DOHH2 (cell line): ENCODE measurements at regions not wholly inside any gene's neighbourhood (a gene's known extent, or its start where the extent isn't known, plus 50 kb on each side); places are given as distances from the start of the nearest gene placed in this dataset.

Experiments
- H3F3A ChIP-seq: fragments of 200-600 bp; sonication (generic), shearing (Covaris generic); 2 replicates; pipeline ENCODE4 v1.6.0; 2016; ENCODE audit warnings: antibody characterized with exemption, mild to moderate bottlenecking; ENCODE audit not compliant: control insufficient read depth, insufficient read depth
- H3K27ac ChIP-seq: fragments of 200-600 bp; sonication (generic); 2 replicates; pipeline ENCODE4 v1.5.1; 2014; ENCODE audit warnings: low read depth, mild to moderate bottlenecking, low read length, moderate library complexity
- H3K27me3 ChIP-seq: fragments of 200-600 bp; sonication (generic); 2 replicates; pipeline ENCODE4 v1.6.1; 2014; ENCODE audit warnings: mild to moderate bottlenecking, low read length, mixed read lengths; ENCODE audit not compliant: control insufficient read depth
- H3K36me3 ChIP-seq: fragments of 200-600 bp; sonication (generic); 2 replicates; pipeline ENCODE4 v1.6.1; 2014; ENCODE audit warnings: mild to moderate bottlenecking, low read length, moderate library complexity, mixed read lengths; ENCODE audit not compliant: control insufficient read depth
- H3K4me1 ChIP-seq: fragments of 200-600 bp; sonication (generic); 2 replicates; pipeline ENCODE4 v1.6.1; 2014; ENCODE audit warnings: mild to moderate bottlenecking, low read length, mixed read lengths; ENCODE audit not compliant: control insufficient read depth
- H3K4me2 ChIP-seq: fragments of 200-600 bp; sonication (generic); 2 replicates; pipeline ENCODE4 v1.6.0; 2014; ENCODE audit warnings: mild to moderate bottlenecking, low read length, moderate library complexity
- H3K4me3 ChIP-seq: fragments of 200-600 bp; sonication (generic); 2 replicates; pipeline ENCODE4 v1.5.1; 2014; ENCODE audit warnings: mild to moderate bottlenecking, low read length, mixed read lengths
- H3K79me2 ChIP-seq: fragments of 200-600 bp; sonication (generic); 2 replicates; pipeline ENCODE4 v1.6.1; 2014; ENCODE audit warnings: mild to moderate bottlenecking, low read length, mixed read lengths; ENCODE audit not compliant: control insufficient read depth
- H3K9me2 ChIP-seq: fragments of 200-600 bp; sonication (generic); replicated peaks from 2 replicates; pipeline ENCODE4 v1.6.1; 2014; ENCODE audit warnings: mild to moderate bottlenecking, low read length, mixed read lengths; ENCODE audit not compliant: control insufficient read depth
- H3K9me3 ChIP-seq: fragments of 200-600 bp; sonication (generic); 2 replicates; pipeline ENCODE4 v1.6.1; 2014; ENCODE audit warnings: antibody characterized with exemption, low read length, mixed read lengths; ENCODE audit not compliant: control insufficient read depth, insufficient read depth
- H4K20me1 ChIP-seq: fragments of 200-600 bp; sonication (generic); 2 replicates; pipeline ENCODE4 v1.6.0; 2014; ENCODE audit warnings: low read depth, mild to moderate bottlenecking, antibody characterized with exemption, low read length, moderate library complexity; ENCODE audit not compliant: control insufficient read depth, insufficient read depth
- EZH2phosphoT487 ChIP-seq: fragments of 200-600 bp; sonication (generic); IDR thresholded peaks from 2 replicates; pipeline ENCODE4 v1.6.1; 2017; ENCODE audit warnings: borderline replicate concordance, mild to moderate bottlenecking, antibody characterized with exemption, low read length, moderate library complexity, mixed read lengths
- TF ChIP-seq, protein P1 (sequence below): fragments of 200-600 bp; sonication (generic); IDR thresholded peaks from one replicate; pipeline ENCODE4 v1.5.1; 2014; ENCODE audit warnings: antibody characterized with exemption, mild to moderate bottlenecking, low read depth, low read length; ENCODE audit not compliant: poor library complexity, severe bottlenecking

DNA sequence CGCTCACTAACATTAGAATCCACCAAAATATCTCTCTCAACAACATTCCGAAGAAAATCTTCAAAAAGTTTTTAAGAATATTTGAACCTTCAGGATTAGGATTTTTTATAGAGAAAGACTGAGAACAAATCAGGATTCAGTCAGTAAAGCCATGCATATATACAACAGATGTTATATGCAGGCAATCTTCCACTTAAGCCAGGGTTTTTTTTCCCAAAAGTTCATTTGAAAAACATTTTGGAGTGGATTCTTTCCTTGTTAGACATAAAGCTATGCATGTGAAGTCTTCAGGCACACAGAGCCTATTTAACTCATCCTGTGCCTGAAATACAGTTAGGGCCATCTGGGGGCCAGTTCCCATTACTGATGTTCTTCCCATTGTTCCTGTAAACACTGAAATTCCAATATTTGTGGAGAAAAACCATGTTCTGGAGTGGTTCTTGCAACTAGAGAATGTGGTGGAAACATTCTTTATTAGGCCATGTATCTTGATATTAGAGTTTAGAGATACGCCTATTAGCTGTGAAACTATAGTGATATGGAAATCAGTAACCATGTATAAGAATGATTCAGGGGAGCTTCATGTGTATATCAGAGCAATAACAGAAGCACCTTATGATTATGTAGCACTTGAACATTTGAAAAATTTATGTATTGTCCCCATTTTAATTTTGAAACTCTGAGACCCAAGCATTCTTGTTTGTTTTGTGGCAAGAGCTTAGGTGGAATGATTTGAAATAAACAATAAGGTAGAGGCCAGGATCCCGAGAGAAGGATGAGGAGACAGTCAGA lies 61.7 kb downstream of the PLEKHG1 start:
- Histone ChIP-seq H3K4me2 (no peak overlapping the region), H3K27ac (no peak overlapping the region), H3K36me3 (peaks cover 38% of the 10 kb centered on the region), H3K9me3 (no peaks in the 10 kb centered on the region), H3K4me1 (peaks cover 12% of the 10 kb centered on the region), H3F3A (no peaks in the 10 kb centered on the region), H3K4me3 (no peak overlapping the region), H3K27me3 (no peaks in the 10 kb centered on the region), H3K79me2 (peaks cover 52% of the 10 kb centered on the region), H4K20me1 (no peaks in the 10 kb centered on the region), H3K9me2 (no peaks in the 10 kb centered on the region)
- TF ChIP-seq, protein P1, sequence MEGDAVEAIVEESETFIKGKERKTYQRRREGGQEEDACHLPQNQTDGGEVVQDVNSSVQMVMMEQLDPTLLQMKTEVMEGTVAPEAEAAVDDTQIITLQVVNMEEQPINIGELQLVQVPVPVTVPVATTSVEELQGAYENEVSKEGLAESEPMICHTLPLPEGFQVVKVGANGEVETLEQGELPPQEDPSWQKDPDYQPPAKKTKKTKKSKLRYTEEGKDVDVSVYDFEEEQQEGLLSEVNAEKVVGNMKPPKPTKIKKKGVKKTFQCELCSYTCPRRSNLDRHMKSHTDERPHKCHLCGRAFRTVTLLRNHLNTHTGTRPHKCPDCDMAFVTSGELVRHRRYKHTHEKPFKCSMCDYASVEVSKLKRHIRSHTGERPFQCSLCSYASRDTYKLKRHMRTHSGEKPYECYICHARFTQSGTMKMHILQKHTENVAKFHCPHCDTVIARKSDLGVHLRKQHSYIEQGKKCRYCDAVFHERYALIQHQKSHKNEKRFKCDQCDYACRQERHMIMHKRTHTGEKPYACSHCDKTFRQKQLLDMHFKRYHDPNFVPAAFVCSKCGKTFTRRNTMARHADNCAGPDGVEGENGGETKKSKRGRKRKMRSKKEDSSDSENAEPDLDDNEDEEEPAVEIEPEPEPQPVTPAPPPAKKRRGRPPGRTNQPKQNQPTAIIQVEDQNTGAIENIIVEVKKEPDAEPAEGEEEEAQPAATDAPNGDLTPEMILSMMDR = no peak
- no peak for TF ChIP-seq EZH2phosphoT487

GRCh38 chr6:150662814-150663213 lies 63.1 kb downstream of the PLEKHG1 start:
- Histone ChIP-seq H3F3A (no peaks in the 10 kb centered on the region), H3K4me1 (peaks cover 20% of the 10 kb centered on the region), H4K20me1 (no peaks in the 10 kb centered on the region), H3K4me3 (no peak overlapping the region), H3K4me2 (no peak overlapping the region), H3K36me3 (peaks cover 38% of the 10 kb centered on the region), H3K27me3 (no peaks in the 10 kb centered on the region), H3K27ac (no peak overlapping the region), H3K9me2 (no peaks in the 10 kb centered on the region), H3K9me3 (no peaks in the 10 kb centered on the region), H3K79me2 (peaks cover 55% of the 10 kb centered on the region)
- TF ChIP-seq EZH2phosphoT487 = no peak
- TF ChIP-seq, protein P1 = no peak

DNA sequence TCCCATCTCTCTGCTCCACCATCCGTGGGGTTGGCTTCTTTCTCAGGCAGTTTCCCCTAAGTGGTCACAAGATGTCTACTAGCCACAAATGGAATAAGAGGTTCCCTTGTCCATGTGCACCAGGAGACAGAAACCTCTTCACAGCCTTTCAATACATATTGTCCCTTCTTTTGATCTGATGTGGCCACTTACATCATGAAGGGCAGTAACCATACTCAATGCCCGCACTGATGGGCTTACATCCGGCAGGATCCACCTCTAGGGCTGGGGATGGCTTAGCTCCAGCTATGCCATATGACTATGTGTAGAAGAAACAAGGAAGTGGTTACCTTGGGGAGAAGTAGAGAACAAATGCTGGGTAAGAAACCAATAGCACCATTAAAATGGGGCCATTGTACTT lies 64.4 kb downstream of the PLEKHG1 start:
- Histone ChIP-seq H3K4me2 (no peak overlapping the region), H3K9me3 (no peaks in the 10 kb centered on the region), H3K4me3 (no peak overlapping the region), H3K27ac (no peak overlapping the region), H3K9me2 (no peaks in the 10 kb centered on the region), H3K27me3 (no peaks in the 10 kb centered on the region), H3F3A (no peaks in the 10 kb centered on the region), H4K20me1 (no peaks in the 10 kb centered on the region), H3K4me1 (peaks cover 26% of the 10 kb centered on the region), H3K79me2 (peaks cover 61% of the 10 kb centered on the region), H3K36me3 (peaks cover 38% of the 10 kb centered on the region)
- TF ChIP-seq, protein P1 = no peak
- TF ChIP-seq EZH2phosphoT487 = no peak
